OCI-LY7 (cell line): ENCODE measurements at regions not wholly inside any gene's neighbourhood (a gene's known extent, or its start where the extent isn't known, plus 50 kb on each side); places are given as distances from the start of the nearest gene placed in this dataset.

Experiments
- BruUV-seq: library from RNA; stranded (reverse); fragments of 400-500 nt; replicated peaks from 2 replicates; lab custom pipeline; 2021; lab: Mats Ljungman, UMichigan
- CTCF ChIA-PET: fragments of 300-600 bp; sonication (Branson Sonifier 250); formaldehyde crosslinking; loops from one replicate; lab custom pipeline; 2022; ENCODE audit warnings: antibody characterized with exemption; ENCODE audit not compliant: unreplicated experiment; lab: Charles Lee
- POLR2A ChIA-PET: fragments of 300-600 bp; sonication (Branson Sonifier 250); formaldehyde crosslinking; loops from one replicate; lab custom pipeline; 2022; ENCODE audit warnings: antibody characterized with exemption; lab: Charles Lee
- DNase-seq: peaks from one replicate; pipeline ENCODE4 v3.0.0-alpha.2; 2015; ENCODE audit warnings: low spot score
- H2AFZ ChIP-seq: fragments of 200-600 bp; sonication (generic), shearing (Covaris generic); 2 replicates; pipeline ENCODE4 v1.6.1; 2014; ENCODE audit warnings: mild to moderate bottlenecking, antibody characterized with exemption, low read length, moderate library complexity
- H3K27ac ChIP-seq: fragments of 200-600 bp; sonication (generic); 2 replicates; pipeline ENCODE4 v1.5.1; 2014; ENCODE audit warnings: mixed run types, low read depth, mild to moderate bottlenecking, moderate library complexity, low read length, inconsistent platforms; ENCODE audit not compliant: poor library complexity, severe bottlenecking
- H3K36me3 ChIP-seq: fragments of 200-600 bp; sonication (generic); 2 replicates; pipeline ENCODE4 v1.6.1; 2014; ENCODE audit warnings: mild to moderate bottlenecking, antibody characterized with exemption, low read length, moderate library complexity, mixed read lengths; ENCODE audit not compliant: insufficient read depth
- H3K4me1 ChIP-seq: fragments of 200-600 bp; sonication (generic); 2 replicates; pipeline ENCODE4 v1.5.1; 2014; ENCODE audit warnings: mild to moderate bottlenecking, low read length; ENCODE audit not compliant: insufficient read depth, poor library complexity, severe bottlenecking
- H3K4me2 ChIP-seq: fragments of 200-600 bp; sonication (generic); 2 replicates; pipeline ENCODE4 v1.6.1; 2014; ENCODE audit warnings: mild to moderate bottlenecking, low read length
- H3K4me3 ChIP-seq: fragments of 200-600 bp; sonication (generic); 2 replicates; pipeline ENCODE4 v1.5.1; 2014; ENCODE audit warnings: mild to moderate bottlenecking, low read depth, low read length; ENCODE audit not compliant: poor library complexity, severe bottlenecking
- H3K79me2 ChIP-seq: fragments of 200-600 bp; sonication (generic); 2 replicates; pipeline ENCODE4 v1.6.1; 2016; ENCODE audit warnings: low read depth, mild to moderate bottlenecking, low read length, moderate library complexity, mixed read lengths; ENCODE audit not compliant: insufficient read depth
- H3K9me2 ChIP-seq: fragments of 200-600 bp; sonication (generic); 2 replicates; pipeline ENCODE4 v1.6.1; 2016; ENCODE audit warnings: mild to moderate bottlenecking, low read length, mixed read lengths; ENCODE audit not compliant: insufficient read depth
- H3K9me3 ChIP-seq: fragments of 200-600 bp; sonication (generic); 2 replicates; pipeline ENCODE4 v1.6.1; 2014; ENCODE audit warnings: mild to moderate bottlenecking, mixed run types, low read length, mixed read lengths
- H4K20me1 ChIP-seq: fragments of 200-600 bp; sonication (generic); 2 replicates; pipeline ENCODE4 v1.6.1; 2014; ENCODE audit warnings: mild to moderate bottlenecking, antibody characterized with exemption, low read length, moderate library complexity, mixed read lengths; ENCODE audit not compliant: insufficient read depth
- CTCF ChIP-seq: fragments of 200-600 bp; sonication (generic); conservative IDR thresholded peaks from 2 replicates; pipeline ENCODE4 v1.5.1; 2014; ENCODE audit warnings: mild to moderate bottlenecking, antibody characterized with exemption, low read length, moderate library complexity, mixed read lengths
- EZH2phosphoT487 ChIP-seq: fragments of 200-600 bp; sonication (generic); IDR thresholded peaks from 2 replicates; pipeline ENCODE4 v1.6.1; 2018; ENCODE audit warnings: low read depth, borderline replicate concordance, mild to moderate bottlenecking, mixed run types, antibody characterized with exemption, low read length, moderate library complexity, mixed read lengths
- intact Hi-C: fragments of 100-400 bp; cut with micrococcal nuclease; formaldehyde crosslinking; loops from one replicate; pipeline ENCODE4 v1.10.0; 2022; ENCODE audit not compliant: unreplicated experiment

DNA sequence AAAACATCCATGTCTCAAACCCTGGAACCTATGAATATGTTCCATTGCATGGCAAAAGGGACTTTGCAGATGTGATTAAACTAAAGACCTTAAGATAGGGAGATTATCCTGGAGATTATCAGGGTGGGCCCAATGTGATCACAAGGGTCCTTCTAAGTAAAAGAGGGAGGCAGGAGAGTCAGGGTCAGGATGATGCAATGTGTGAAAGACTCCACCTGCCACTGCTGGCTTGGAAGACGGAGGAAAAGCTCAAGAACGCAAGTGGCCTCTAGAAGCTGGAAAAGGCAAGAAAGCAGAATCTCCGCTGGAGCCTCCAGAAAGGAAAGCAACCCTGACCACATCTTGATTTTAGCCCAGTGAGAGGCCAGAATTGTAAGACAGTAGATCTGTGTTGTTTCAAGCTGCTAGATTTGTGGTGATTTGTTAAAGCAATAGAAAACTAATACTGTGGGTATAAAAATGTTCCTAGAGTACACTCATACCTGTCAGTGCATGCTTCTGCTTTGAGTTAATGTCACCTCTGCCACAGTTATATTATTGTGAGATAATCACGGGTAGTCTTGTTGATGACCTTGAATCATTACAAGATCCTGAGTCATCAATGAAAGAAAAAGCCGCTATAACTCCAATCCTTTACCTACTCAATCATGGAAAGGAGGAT lies 93.5 kb upstream of the TNPO1 start:
- Histone ChIP-seq H3K9me2 (no peaks in the 10 kb centered on the region), H3K36me3 (no peaks in the 10 kb centered on the region), H3K9me3 (no peaks in the 10 kb centered on the region), H2AFZ (no peak overlapping the region), H3K79me2 (no peaks in the 10 kb centered on the region), H4K20me1 (no peaks in the 10 kb centered on the region), H3K4me3 (no peak overlapping the region), H3K4me1 (no peaks in the 10 kb centered on the region), H3K4me2 (no peak overlapping the region), H3K27ac (no peak overlapping the region)
- POLR2A ChIA-PET: interaction anchor here (0.7 kb wide), 1 partner anchor 1328 kb away, joined by 4 read pairs; no protein-coding TSS in a partner anchor
- BruUV-seq: no TSS peak
- TF ChIP-seq CTCF (no peak), EZH2phosphoT487 (no peak)
- CTCF ChIA-PET: no interaction called here
- no peak for DNase-seq
- intact Hi-C loops: no loop called here

DNA sequence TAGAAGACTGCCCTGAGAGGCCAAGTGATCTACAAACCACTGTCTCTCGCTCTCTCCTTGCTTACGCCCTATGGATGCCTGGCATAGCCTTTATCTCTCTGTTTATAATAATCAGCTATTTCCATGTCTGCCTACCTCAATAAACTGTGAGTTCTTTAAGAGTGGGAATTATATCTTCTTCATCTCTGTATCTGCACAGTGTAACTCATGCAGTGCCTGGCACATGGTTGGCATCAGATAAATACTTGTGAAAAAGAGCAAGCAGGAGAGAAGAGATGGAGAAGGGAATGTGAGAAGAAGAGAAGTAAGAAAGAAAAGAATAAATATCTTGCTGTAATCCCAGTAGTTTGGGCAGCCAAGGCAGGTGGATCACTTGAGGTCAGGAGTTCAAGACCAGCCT lies 94.6 kb upstream of the TNPO1 start:
- Histone ChIP-seq H3K79me2 (no peaks in the 10 kb centered on the region), H3K4me2 (no peak overlapping the region), H3K9me3 (no peaks in the 10 kb centered on the region), H2AFZ (no peak overlapping the region), H3K27ac (no peak overlapping the region), H3K36me3 (no peaks in the 10 kb centered on the region), H3K4me1 (no peaks in the 10 kb centered on the region), H4K20me1 (no peaks in the 10 kb centered on the region), H3K4me3 (no peak overlapping the region), H3K9me2 (no peaks in the 10 kb centered on the region)
- TF ChIP-seq EZH2phosphoT487: no peak
- TF ChIP-seq CTCF: no peak
- ChIA-PET CTCF (no interaction called here), POLR2A (no interaction called here)
- BruUV-seq: no TSS peak
- no peak for DNase-seq
- intact Hi-C loops: no loop called here

- ChIA-PET POLR2A (no interaction called here), CTCF (no interaction called here)
- no peaks in the 10 kb centered on the region for H3K4me1 ChIP-seq
- H3K27ac ChIP-seq: no peak overlapping the region
- no peak overlapping the region for H3K4me2 ChIP-seq
- intact Hi-C loops: no loop called here
- H3K36me3 ChIP-seq: no peaks in the 10 kb centered on the region
- no peaks in the 10 kb centered on the region for H3K79me2 ChIP-seq
- TF ChIP-seq EZH2phosphoT487 (no peak), CTCF (no peak)
- no peak overlapping the region for H2AFZ ChIP-seq
- H4K20me1 ChIP-seq: no peaks in the 10 kb centered on the region
- H3K9me2 ChIP-seq: no peaks in the 10 kb centered on the region
- DNase-seq: no peak
- H3K9me3 ChIP-seq: no peaks in the 10 kb centered on the region
- no peak overlapping the region for H3K4me3 ChIP-seq
- no TSS peak for BruUV-seq
Observed at GRCh38 chr5:72720205-72720604, 96.3 kb upstream of the TNPO1 start.
